NCI-H187 (cell line): ENCODE measurements at regions not wholly inside any gene's neighbourhood (a gene's known extent, or its start where the extent isn't known, plus 50 kb on each side); places are given as distances from the start of the nearest gene placed in this dataset.
"Not testable (repeated sequence)": the region's sequence is repeated elsewhere in the genome, so short reads cannot be mapped to it uniquely, and the experiment has no call there.

Experiments
- DNase-seq, 2 experiments: peaks; one replicate each; lab custom pipeline; 2025; lab: John Stamatoyannopoulos, UW

DNA sequence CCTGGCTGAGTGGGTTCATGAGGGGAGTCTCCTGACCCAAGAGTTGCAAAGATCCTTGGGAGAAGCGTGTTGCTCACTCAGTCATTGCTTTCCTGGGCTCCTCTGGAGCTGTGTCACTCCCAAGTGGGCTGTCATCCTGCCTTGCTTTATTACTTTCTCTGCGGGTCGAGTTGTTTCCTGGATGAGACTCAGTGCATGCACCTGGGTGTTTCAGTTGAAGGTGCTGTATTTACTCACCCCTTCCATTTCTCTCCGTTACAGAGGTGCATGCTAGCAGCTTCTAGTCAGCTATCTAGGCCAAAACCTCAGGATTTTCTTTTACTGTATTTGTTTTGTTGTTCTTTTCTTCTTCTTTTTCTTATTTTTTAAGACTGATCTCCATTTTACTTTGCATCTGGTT is 785.5 kb upstream of the EDIL3 start:
- DNase-seq: no peak

GRCh38 chr5:85173469-85173868 is 788.8 kb upstream of the EDIL3 start:
- no peak for DNase-seq

DNA sequence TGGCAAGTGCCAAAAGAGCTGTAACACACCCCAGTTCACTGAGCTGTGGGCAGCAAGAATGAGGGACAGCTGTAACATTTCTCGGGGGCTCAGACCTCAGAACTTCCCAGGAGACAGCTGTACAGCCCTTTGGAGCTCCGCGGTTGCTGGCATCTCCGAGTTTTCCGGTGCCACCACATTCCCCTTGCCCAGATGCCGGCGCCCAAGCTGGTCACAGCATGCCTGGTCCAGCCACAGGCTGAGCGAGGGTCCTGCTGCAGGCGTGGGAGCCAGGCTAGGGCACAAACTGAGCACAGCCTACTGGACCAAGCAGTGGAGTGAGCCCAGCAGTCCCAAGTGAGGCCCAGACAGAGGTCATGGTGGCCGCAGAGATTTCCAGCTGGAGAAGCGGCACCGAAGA is 797.7 kb upstream of the EDIL3 start:
- DNase-seq: no peak

GRCh38 chr5:85204289-85204688 is 819.6 kb upstream of the EDIL3 start:
- DNase-seq: no peak

DNA sequence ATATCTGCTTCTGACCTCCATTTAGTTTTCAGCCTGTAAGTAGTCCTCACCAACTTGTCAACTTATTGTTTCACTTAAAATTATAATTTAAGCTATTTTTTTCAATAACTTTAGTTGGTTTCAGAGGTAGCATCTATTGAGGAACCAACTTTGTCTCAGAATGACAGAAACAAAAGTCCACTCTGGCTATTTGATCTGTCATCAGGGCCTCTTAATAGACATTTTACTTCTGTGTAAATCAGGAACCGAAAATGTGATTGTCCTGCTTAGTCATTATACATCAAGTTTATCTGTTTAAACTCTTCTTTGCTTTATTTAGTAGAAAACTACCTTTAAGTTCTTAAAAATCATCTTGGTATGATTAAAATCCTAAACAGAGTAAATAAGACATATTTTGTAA is 820.8 kb upstream of the EDIL3 start:
- DNase-seq: no peak

DNA sequence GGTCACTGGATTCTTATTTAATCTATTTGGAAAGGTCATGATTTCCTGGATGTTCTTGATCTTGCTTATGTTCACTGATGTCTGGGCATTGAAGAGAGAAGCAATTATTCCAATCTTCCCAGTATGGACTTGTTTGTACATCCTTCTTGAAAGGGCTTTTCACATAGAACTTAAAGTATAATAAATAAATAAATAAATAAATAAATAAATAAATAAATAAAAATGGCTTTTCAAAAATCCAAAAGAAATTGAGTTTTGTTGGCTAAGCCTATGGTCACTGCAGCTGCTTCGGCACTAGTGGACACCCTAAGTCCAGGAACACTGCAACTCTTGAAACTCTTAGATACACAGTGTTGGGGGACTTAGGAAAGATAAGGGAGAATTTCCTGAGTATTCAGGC is 840.7 kb upstream of the EDIL3 start:
- DNase-seq: no peak

DNA sequence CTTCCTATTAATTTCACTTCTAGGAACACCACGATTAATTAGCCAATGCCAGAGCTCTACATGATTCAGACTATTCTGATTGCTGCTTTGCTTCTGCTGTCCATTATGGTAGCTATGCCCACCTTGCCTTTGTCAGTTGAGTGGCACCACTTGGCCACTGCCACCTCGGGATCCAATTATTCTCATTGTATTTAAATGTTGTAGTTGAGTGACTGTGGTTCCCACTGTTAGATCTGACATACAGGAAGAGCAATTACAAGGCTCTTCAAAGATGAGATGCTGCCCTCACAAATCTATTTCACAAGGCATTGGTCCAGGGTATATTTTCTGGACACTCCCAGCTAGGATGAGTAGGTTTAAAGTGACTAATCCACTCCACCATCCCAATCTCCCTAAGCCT is 864.5 kb upstream of the EDIL3 start:
- DNase-seq: no peak

GRCh38 chr5:85263125-85263524 is 878.4 kb upstream of the EDIL3 start:
- no peak for DNase-seq

DNA sequence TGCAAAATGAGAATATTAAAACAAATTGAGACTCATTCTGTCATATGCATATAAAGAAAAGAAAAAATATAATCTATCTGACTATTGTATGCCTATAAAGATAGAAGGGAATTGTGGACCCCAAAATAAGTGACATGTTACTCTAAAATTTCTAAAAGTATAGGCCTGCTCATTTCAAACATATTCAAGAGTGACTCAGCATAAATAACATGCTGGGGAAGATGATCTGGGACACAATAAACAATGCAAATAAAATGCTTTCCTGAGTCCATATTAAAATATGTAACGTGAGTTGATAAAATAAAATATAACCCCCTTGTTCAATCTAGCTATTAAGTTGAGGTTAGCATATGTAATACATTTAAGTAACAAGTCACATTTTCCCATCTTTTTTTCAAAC is 882.0 kb upstream of the EDIL3 start:
- no peak for DNase-seq

- no peak for DNase-seq
These were observed 883.5 kb upstream of the EDIL3 start for GRCh38 chr5:85268194-85268593.

GRCh38 chr5:85278193-85278592 is 893.5 kb upstream of the EDIL3 start:
- DNase-seq: no peak

DNA sequence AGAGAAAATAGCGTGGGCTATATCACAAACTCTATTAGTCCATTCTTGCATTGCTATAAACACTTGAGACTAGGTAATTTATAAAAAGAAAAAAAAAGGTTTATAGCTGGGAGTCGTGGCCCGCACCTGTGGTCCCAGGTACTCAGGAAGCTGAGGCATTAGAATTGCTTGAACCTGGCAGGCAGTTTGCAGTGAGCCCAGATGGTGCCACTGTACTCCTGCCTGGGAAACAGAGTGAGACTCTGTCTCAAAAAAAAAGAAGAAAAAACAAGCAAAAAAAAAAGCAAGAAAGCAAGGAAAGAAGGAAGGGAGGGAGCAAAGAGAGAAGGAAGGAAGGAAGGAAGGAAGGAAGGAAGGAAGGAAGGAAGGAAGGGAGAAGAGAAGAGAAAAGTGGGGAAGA is 904.2 kb upstream of the EDIL3 start:
- DNase-seq: no peak

DNA sequence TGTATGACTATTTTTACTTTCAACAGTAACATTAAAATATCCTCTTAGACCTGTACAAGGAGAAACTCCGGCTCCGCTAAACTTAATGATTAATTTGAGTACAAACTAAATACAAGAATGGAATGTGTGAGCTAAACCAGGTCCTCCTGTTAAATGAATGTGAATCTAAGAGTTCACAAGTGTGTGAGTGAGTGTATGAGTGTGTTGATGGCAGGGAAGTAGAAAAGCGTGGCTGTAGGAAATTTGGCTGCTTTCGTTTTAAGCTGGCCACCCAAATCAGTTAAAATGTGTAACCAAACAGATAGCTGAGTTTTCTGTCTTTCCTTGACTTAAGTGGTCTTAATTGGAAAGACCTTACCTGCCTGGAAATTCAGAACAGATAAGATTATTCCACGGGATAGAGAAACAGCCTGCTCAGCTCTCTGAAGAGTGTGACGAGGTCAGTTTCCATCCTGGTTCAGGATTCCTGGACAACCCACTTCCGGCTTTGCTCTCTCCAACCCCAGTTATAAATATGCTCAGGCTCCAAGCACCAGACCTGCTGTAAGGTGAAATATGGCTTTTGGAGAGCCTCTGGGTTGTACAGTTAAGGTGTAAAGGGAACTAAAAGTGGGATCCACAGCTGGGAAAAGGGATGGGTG is 908.6 kb upstream of the EDIL3 start:
- DNase-seq: no peak

DNA sequence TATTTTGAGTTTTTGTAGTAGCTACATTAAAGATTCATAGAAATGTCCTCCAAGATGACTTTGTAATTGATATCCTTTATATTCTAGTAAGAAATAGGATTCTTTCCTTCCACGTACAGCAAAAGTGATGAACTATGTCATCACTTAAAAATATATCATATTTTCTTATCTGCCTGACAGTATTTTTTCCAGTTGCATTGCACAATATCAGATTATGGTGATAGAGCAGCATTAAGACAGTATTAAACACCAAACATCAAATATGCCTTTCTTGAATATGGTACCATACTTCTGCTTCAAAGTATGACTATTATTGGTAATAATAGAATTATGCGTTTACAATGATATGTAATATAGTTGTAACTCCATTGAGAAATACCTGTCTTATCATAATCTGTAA is 919.8 kb upstream of the EDIL3 start:
- no peak for DNase-seq

DNA sequence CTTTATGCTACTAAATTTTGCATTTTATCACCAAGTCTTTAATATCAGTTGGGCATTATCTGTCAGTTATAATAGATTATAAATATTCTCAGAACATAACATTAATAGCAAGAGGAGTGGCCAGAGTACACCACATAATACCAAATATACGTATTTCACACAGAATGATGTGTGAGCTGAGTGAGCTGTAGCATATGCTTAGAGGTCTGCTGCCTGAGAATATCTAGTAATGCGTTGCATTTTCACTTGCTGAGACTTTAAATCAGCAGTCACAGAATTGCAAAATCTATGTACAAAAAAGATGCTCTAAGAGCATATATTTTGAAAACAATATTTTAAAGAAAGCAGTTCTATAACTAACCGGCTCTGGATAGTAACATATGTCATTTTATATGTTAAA is 921.1 kb upstream of the EDIL3 start:
- no peak for DNase-seq

- DNase-seq: no peak
These were observed 926.9 kb upstream of the EDIL3 start for GRCh38 chr5:85311536-85311935.

DNA sequence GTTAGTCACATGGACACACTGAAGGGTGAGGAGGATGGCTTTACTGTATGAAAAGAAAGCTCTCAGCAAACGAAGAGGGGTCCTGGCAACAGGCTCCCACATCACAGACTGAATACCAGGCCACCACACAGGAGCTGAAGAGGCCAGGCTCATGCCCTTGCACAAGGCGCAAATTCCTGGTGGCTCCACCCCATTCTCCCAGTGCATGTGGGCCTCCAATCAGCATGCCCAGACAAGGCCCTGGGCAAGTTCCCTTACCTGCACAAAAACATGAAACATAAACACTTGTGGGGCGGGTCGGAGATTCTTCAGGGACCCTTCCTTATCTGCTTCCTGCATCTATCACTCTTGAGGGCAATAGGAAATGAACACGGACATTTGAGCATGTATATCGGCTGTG is 935.8 kb upstream of the EDIL3 start:
- DNase-seq: no peak

- no peak for DNase-seq
These were observed 948.6 kb upstream of the EDIL3 start for GRCh38 chr5:85333276-85333675.

DNA sequence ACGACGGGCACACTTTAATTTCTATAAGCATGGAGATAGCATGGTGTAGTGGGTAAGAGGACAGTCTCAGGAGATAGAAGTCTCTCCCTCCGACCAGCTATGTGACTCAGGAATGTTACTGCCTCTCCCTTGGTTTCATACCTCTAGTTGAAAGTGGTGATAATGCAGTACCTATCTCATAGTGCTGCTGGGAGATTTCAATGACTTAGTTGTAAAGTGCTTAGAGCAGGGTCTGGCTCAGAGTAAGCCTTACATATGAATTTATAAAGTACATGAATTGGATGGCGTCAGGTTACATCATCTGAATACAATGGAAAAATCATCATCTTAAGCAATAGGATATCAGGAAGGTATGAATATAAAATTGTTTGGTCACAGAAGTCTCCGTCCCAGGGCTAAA is 952.8 kb upstream of the EDIL3 start:
- no peak for DNase-seq

DNA sequence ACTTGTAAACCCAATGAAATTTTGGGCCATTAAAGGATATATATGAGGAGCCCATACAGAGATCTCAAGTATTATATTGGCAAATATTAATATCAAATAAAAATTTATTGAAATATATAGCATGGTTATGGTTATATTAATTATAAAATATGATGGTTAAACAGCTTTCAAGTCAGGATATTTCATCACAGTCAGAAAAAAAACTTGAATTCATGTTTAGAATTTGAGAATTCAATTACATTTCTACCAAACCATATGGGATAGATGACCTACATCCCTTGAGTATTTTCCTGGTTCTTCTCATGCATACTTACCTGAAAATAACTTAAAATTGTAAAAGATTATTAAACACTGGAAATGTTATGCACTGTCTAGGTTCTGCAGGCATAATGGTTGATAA is 956.1 kb upstream of the EDIL3 start:
- no peak for DNase-seq

- no peak for DNase-seq
These were observed 961.1 kb upstream of the EDIL3 start for GRCh38 chr5:85345818-85346217.

GRCh38 chr5:85357309-85357708 is 972.6 kb upstream of the EDIL3 start:
- no peak for DNase-seq

DNA sequence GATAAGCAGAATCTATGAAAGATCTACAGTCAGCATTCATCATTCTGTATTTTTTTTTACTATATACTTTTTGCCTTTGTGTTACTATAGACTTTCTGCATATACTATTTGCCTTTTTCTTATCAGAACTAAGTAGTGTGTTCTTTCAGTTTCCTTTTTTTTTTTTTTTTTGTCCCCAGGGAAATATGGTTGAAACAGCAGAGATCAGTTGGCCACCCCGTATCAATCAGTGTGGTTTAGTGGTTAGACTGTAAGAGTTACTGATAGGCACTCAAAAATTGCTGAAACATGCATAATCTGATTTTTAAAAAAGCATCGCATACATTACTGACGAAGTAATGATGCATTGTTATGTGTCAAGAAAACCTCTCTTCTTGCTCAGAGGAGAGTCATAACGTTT is 990.8 kb upstream of the EDIL3 start:
- DNase-seq: no peak

- no peak for DNase-seq
These were observed 1004.1 kb upstream of the EDIL3 start for GRCh38 chr5:85388770-85389169.

DNA sequence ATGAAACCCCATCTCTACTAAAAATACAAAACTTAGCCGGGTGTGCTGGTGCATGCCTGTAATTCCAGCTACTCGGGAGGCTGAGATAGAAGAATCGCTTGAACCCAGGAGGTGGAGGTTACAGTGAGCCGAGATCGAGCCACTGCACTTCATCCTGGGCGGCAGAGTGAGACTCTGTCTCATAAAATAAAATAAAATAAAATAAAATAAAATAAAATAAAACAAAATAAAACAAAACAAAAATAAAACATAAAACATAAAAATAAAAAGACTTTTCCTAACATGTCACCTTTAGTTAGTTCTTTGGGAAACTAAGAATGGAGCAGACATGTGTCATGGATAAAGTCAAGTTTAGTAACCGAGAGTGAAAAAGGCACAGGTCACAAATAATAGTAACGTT is 1007.6 kb upstream of the EDIL3 start:
- DNase-seq: not testable (repeated sequence)
